HCT116 (cell line): ENCODE measurements at regions not wholly inside any gene's neighbourhood (a gene's known extent, or its start where the extent isn't known, plus 50 kb on each side); places are given as distances from the start of the nearest gene placed in this dataset.

ENCODE experiments used
- EGR1 ChIP-seq: IDR thresholded peaks from 2 replicates; pipeline ENCODE4 v1.6.1; 2012; ENCODE audit warnings: low read depth
- ELF1 ChIP-seq: IDR thresholded peaks from 2 replicates; pipeline ENCODE4 v1.6.1; 2012; ENCODE audit warnings: low read depth, borderline replicate concordance
- EZH2 ChIP-seq: fragments of 200-600 bp; sonication (generic); IDR thresholded peaks from 2 replicates; pipeline ENCODE4 v1.6.1; 2017; ENCODE audit warnings: antibody characterized with exemption, mixed run types
- EZH2phosphoT487 ChIP-seq: fragments of 200-600 bp; IDR thresholded peaks from 2 replicates; pipeline ENCODE4 v1.6.1; 2018; ENCODE audit warnings: antibody characterized with exemption, borderline replicate concordance
- JUND ChIP-seq: IDR thresholded peaks from 2 replicates; pipeline ENCODE4 v1.6.1; 2012
- POLR2A ChIP-seq: IDR thresholded peaks from 2 replicates; pipeline ENCODE4 v1.7.0; 2011; ENCODE audit warnings: borderline replicate concordance; ENCODE audit not compliant: insufficient read depth, insufficient read length; ENCODE audit errors: extremely low read depth
- POLR2AphosphoS5 ChIP-seq: IDR thresholded peaks from 2 replicates; pipeline ENCODE4 v1.6.1; 2011; ENCODE audit warnings: mild to moderate bottlenecking, low read depth, low read length, moderate library complexity
- SIN3A ChIP-seq: IDR thresholded peaks from 2 replicates; pipeline ENCODE4 v1.6.1; 2012; ENCODE audit warnings: low read depth
- TF ChIP-seq, protein P1 (sequence below), 3 experiments: fragments of 200-600 bp in 1 of 3; sonication (generic) in 1 of 3; IDR thresholded peaks in 2 of 3; conservative IDR thresholded peaks in 1 of 3; 2 replicates each; pipeline ENCODE4 v1.5.1; 2012 to 2017; ENCODE audit warnings: low read depth in 2 of 3, low read length in 2 of 3, antibody characterized with exemption in 1 of 3, borderline replicate concordance in 1 of 3, control low read depth in 1 of 3, mild to moderate bottlenecking in 1 of 3, mixed read lengths in 1 of 3, mixed run types in 1 of 3, moderate library complexity in 1 of 3; ENCODE audit not compliant: insufficient read depth in 1 of 3
- TF ChIP-seq, protein P2 (sequence below): IDR thresholded peaks from 2 replicates; pipeline ENCODE4 v1.6.1; 2012; ENCODE audit warnings: low read depth

DNA sequence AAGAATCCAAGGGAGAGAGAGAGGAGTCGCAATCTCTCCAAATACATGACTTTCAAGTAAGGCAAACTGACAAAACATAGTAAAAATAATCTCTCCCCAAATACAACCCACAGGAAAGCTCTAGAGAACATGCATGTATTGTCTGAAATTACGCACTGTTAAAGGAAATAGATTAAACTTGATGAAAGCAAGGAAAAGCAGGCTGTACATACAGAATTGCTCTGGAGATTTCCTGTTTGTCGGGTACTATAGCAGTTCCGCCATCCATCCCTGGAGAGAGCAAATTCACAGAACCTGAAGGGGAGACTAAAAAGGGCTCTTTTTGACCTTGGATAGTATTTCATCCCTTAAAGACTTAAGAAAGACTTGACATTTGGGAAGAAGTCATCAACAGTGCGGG lies 170.2 kb upstream of the BET1 start:
- TF ChIP-seq, protein P1, sequence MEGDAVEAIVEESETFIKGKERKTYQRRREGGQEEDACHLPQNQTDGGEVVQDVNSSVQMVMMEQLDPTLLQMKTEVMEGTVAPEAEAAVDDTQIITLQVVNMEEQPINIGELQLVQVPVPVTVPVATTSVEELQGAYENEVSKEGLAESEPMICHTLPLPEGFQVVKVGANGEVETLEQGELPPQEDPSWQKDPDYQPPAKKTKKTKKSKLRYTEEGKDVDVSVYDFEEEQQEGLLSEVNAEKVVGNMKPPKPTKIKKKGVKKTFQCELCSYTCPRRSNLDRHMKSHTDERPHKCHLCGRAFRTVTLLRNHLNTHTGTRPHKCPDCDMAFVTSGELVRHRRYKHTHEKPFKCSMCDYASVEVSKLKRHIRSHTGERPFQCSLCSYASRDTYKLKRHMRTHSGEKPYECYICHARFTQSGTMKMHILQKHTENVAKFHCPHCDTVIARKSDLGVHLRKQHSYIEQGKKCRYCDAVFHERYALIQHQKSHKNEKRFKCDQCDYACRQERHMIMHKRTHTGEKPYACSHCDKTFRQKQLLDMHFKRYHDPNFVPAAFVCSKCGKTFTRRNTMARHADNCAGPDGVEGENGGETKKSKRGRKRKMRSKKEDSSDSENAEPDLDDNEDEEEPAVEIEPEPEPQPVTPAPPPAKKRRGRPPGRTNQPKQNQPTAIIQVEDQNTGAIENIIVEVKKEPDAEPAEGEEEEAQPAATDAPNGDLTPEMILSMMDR (IDR thresholded peaks at IDR 0.05 in 2 of 3, conservative IDR thresholded peaks at IDR 0.05 in 1 of 3; ENCODE audit: borderline replicate concordance in 1 of 3, insufficient read depth in 1 of 3, low read depth in 2 of 3, low read length in 2 of 3) = no peak
- TF ChIP-seq SIN3A = no peak
- TF ChIP-seq JUND = no peak
- TF ChIP-seq, protein P2, sequence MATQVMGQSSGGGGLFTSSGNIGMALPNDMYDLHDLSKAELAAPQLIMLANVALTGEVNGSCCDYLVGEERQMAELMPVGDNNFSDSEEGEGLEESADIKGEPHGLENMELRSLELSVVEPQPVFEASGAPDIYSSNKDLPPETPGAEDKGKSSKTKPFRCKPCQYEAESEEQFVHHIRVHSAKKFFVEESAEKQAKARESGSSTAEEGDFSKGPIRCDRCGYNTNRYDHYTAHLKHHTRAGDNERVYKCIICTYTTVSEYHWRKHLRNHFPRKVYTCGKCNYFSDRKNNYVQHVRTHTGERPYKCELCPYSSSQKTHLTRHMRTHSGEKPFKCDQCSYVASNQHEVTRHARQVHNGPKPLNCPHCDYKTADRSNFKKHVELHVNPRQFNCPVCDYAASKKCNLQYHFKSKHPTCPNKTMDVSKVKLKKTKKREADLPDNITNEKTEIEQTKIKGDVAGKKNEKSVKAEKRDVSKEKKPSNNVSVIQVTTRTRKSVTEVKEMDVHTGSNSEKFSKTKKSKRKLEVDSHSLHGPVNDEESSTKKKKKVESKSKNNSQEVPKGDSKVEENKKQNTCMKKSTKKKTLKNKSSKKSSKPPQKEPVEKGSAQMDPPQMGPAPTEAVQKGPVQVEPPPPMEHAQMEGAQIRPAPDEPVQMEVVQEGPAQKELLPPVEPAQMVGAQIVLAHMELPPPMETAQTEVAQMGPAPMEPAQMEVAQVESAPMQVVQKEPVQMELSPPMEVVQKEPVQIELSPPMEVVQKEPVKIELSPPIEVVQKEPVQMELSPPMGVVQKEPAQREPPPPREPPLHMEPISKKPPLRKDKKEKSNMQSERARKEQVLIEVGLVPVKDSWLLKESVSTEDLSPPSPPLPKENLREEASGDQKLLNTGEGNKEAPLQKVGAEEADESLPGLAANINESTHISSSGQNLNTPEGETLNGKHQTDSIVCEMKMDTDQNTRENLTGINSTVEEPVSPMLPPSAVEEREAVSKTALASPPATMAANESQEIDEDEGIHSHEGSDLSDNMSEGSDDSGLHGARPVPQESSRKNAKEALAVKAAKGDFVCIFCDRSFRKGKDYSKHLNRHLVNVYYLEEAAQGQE = no peak
- TF ChIP-seq EGR1 = no peak
- no peak for TF ChIP-seq POLR2A
- no peak for TF ChIP-seq EZH2phosphoT487
- no peak for TF ChIP-seq ELF1
- TF ChIP-seq EZH2 = no peak
- no peak for TF ChIP-seq POLR2AphosphoS5
